ENCODE measurements at regions not wholly inside any gene's neighbourhood (a gene's known extent, or its start where the extent isn't known, plus 50 kb on each side); places are given as distances from the start of the nearest gene placed in this dataset.

- TF ChIP-seq REST (IDR thresholded peaks at IDR 0.05) (no peak), POLR2A (IDR thresholded peaks at IDR 0.05; ENCODE audit: low read length) (no peak), CEBPB (IDR thresholded peaks at IDR 0.05) (no peak), MAFK (IDR thresholded peaks at IDR 0.05; ENCODE audit: partially characterized antibody) (no peak), ESRRA (IDR thresholded peaks at IDR 0.05; ENCODE audit: borderline replicate concordance, low read length) (no peak), HES2 (IDR thresholded peaks at IDR 0.05) (no peak), CTCF (IDR thresholded peaks at IDR 0.05) (no peak), JUN (IDR thresholded peaks at IDR 0.05) (no peak), PBX3 (IDR thresholded peaks at IDR 0.05) (no peak)
Observed at GRCh38 chr10:130987401-130987800, 324.1 kb downstream of the TCERG1L start.

All from A549 (cell line).